ENCODE measurements at regions not wholly inside any gene's neighbourhood (a gene's known extent, or its start where the extent isn't known, plus 50 kb on each side); places are given as distances from the start of the nearest gene placed in this dataset.

- H3K4me3 ChIP-seq (ENCODE audit: low read depth, low read length), result no peak overlapping the region
- no peak for TF ChIP-seq CTCF (IDR thresholded peaks at IDR 0.05; ENCODE audit: insufficient read depth, low read length, missing control alignments)
- DNase-seq (ENCODE audit: low read depth, low spot score), result no peak
- CTCF ChIA-PET, result interaction anchor here (1.3 to 2.1 kb wide), 2 partner anchors 29 to 759 kb away, joined by 3 to 5 read pairs; no protein-coding TSS in a partner anchor
- POLR2A ChIA-PET, result no interaction called here
These were observed 411.8 kb downstream of the SETD4 start for GRCh38 chr21:35648512-35648911.

- POLR2A ChIA-PET, result no interaction called here
- CTCF ChIA-PET, result interaction anchor here (0.8 to 2.1 kb wide), 2 partner anchors 203 to 757 kb away, joined by 3 to 5 read pairs; no protein-coding TSS in a partner anchor
- no peak overlapping the region for H3K4me3 ChIP-seq (ENCODE audit: low read depth, low read length)
- TF ChIP-seq CTCF (IDR thresholded peaks at IDR 0.05; ENCODE audit: insufficient read depth, low read length, missing control alignments), result no peak
- DNase-seq (ENCODE audit: low read depth, low spot score), result no peak
These were observed 413.7 kb downstream of the SETD4 start for GRCh38 chr21:35646606-35647005.

GRCh38 chr21:35645991-35646390 is 414.3 kb downstream of the SETD4 start:
- ChIA-PET POLR2A (no interaction called here), CTCF (no interaction called here)
- no peak for TF ChIP-seq CTCF (IDR thresholded peaks at IDR 0.05; ENCODE audit: insufficient read depth, low read length, missing control alignments)
- no peak for DNase-seq (ENCODE audit: low read depth, low spot score)
- no peak overlapping the region for H3K4me3 ChIP-seq (ENCODE audit: low read depth, low read length)

GRCh38 chr21:35644523-35644922 is 415.8 kb downstream of the SETD4 start:
- no peak overlapping the region for H3K4me3 ChIP-seq (ENCODE audit: low read depth, low read length)
- no peak for TF ChIP-seq CTCF (IDR thresholded peaks at IDR 0.05; ENCODE audit: insufficient read depth, low read length, missing control alignments)
- ChIA-PET POLR2A (no interaction called here), CTCF (no interaction called here)
- DNase-seq (ENCODE audit: low read depth, low spot score), result no peak

GRCh38 chr21:35643176-35643575 is 417.1 kb downstream of the SETD4 start:
- POLR2A ChIA-PET, result no interaction called here
- no peak for DNase-seq (ENCODE audit: low read depth, low spot score)
- TF ChIP-seq CTCF (IDR thresholded peaks at IDR 0.05; ENCODE audit: insufficient read depth, low read length, missing control alignments), result no peak
- no peak overlapping the region for H3K4me3 ChIP-seq (ENCODE audit: low read depth, low read length)
- CTCF ChIA-PET, result interaction anchor here (0.5 kb wide), 1 partner anchor 787 kb away, joined by 3 read pairs; no protein-coding TSS in a partner anchor

- no peak for DNase-seq (ENCODE audit: low read depth, low spot score)
- no peak overlapping the region for H3K4me3 ChIP-seq (ENCODE audit: low read depth, low read length)
These were observed 418.9 kb downstream of the SETD4 start for GRCh38 chr21:35641271-35642016.

More at GRCh38 chr21:35641271-35642016, 418.9 kb downstream of the SETD4 start:
- TF ChIP-seq CTCF (IDR thresholded peaks at IDR 0.05; ENCODE audit: insufficient read depth, low read length, missing control alignments), result no peak
- POLR2A ChIA-PET, result no interaction called here
- CTCF ChIA-PET, result interaction anchor here (1.3 kb wide), 1 partner anchor 198 kb away, joined by 6 read pairs; no protein-coding TSS in a partner anchor

Measured in AG04449 (cell line).